SU-DHL-6 (cell line): ENCODE measurements at regions not wholly inside any gene's neighbourhood (a gene's known extent, or its start where the extent isn't known, plus 50 kb on each side); places are given as distances from the start of the nearest gene placed in this dataset.

Experiments used
- H2AFZ ChIP-seq: fragments of 200-600 bp; sonication (generic); 2 replicates; pipeline ENCODE4 v1.6.1; 2014; ENCODE audit warnings: low read depth, mild to moderate bottlenecking, moderate library complexity, mixed read lengths, antibody characterized with exemption, low read length; ENCODE audit not compliant: severe bottlenecking
- H3F3A ChIP-seq: fragments of 200-600 bp; shearing (Covaris generic); 2 replicates; pipeline ENCODE4 v1.6.0; 2016; ENCODE audit warnings: antibody characterized with exemption, mild to moderate bottlenecking; ENCODE audit not compliant: insufficient read depth
- H3K27ac ChIP-seq: fragments of 200-600 bp; sonication (generic); 2 replicates; pipeline ENCODE4 v1.5.1; 2016; ENCODE audit warnings: low read depth, mild to moderate bottlenecking, low read length, moderate library complexity, mixed read lengths
- H3K27me3 ChIP-seq: fragments of 200-600 bp; sonication (generic), shearing (Covaris generic); 2 replicates; pipeline ENCODE4 v1.6.0; 2014; ENCODE audit warnings: mild to moderate bottlenecking, low read length
- H3K36me3 ChIP-seq: fragments of 200-600 bp; sonication (generic); 2 replicates; pipeline ENCODE4 v1.6.1; 2014; ENCODE audit warnings: mild to moderate bottlenecking, low read length, mixed read lengths
- H3K4me2 ChIP-seq: fragments of 300-600, 200-600 bp; shearing (Covaris generic), sonication (generic); 2 replicates; pipeline ENCODE4 v1.6.0; 2014; ENCODE audit warnings: low read length, low read depth, mild to moderate bottlenecking; ENCODE audit not compliant: poor library complexity, severe bottlenecking
- H3K4me3 ChIP-seq: fragments of 200-600 bp; sonication (generic); 2 replicates; pipeline ENCODE4 v1.5.1; 2014; ENCODE audit warnings: antibody characterized with exemption, low read length, mild to moderate bottlenecking, mixed read lengths; ENCODE audit not compliant: insufficient read depth, poor library complexity, severe bottlenecking
- H3K79me2 ChIP-seq: fragments of 200-600 bp; sonication (generic); 2 replicates; pipeline ENCODE4 v1.6.1; 2014; ENCODE audit warnings: mild to moderate bottlenecking, low read length, moderate library complexity; ENCODE audit not compliant: insufficient read depth
- H3K9ac ChIP-seq: fragments of 200-600 bp; sonication (generic); 2 replicates; pipeline ENCODE4 v1.7.0; 2014; ENCODE audit warnings: mild to moderate bottlenecking, low read length
- H3K9me2 ChIP-seq: fragments of 200-600 bp; sonication (generic); replicated peaks from 2 replicates; pipeline ENCODE4 v1.6.1; 2014; ENCODE audit warnings: low read length; ENCODE audit not compliant: insufficient read depth
- H3K9me3 ChIP-seq: fragments of 200-600 bp; sonication (generic); 2 replicates; pipeline ENCODE4 v1.6.1; 2014; ENCODE audit warnings: low read length, mixed read lengths; ENCODE audit not compliant: insufficient read depth
- H4K20me1 ChIP-seq: fragments of 200-600 bp; sonication (generic); 2 replicates; pipeline ENCODE4 v1.6.1; 2014; ENCODE audit warnings: low read depth, mild to moderate bottlenecking, antibody characterized with exemption, low read length, moderate library complexity, mixed read lengths
- CTCF ChIP-seq: fragments of 200-600 bp; sonication (generic); IDR thresholded peaks from one replicate; pipeline ENCODE4 v1.5.1; 2017; ENCODE audit warnings: antibody characterized with exemption, mild to moderate bottlenecking, low read length, moderate library complexity; ENCODE audit not compliant: insufficient read depth, poor library complexity, severe bottlenecking
- EZH2phosphoT487 ChIP-seq: fragments of 200-600 bp; sonication (generic), shearing (Covaris generic); conservative IDR thresholded peaks from 2 replicates; pipeline ENCODE4 v1.6.1; 2018; ENCODE audit warnings: mild to moderate bottlenecking, antibody characterized with exemption, low read length, moderate library complexity, mixed read lengths

DNA sequence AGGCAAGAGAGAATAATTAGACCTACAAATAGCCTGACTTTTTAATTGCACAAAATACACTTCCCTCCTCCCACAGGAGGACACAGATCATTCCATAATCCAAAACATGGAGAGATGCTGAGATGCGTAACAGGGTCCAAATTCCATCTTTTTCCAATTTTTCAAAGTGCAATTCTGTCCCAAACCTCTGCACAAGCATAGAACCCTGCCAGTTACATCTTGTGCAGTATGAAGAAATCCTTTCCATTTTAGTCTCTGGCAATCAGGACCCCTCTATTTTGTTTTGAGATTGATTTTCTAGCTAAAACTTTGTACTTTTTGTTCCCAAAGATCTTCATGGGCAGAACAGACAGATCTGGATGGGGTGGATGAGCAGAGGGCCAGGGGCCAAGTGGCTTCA is 209.2 kb downstream of the B3GLCT start:
- no peaks in the 10 kb centered on the region for H4K20me1 ChIP-seq
- no peak overlapping the region for H3K9ac ChIP-seq
- no peak overlapping the region for H3K27ac ChIP-seq
- no peaks in the 10 kb centered on the region for H3K9me2 ChIP-seq
- H3F3A ChIP-seq: no peaks in the 10 kb centered on the region
- no peaks in the 10 kb centered on the region for H3K36me3 ChIP-seq
- no peaks in the 10 kb centered on the region for H3K27me3 ChIP-seq
- no peak overlapping the region for H3K4me3 ChIP-seq
- H3K79me2 ChIP-seq: no peaks in the 10 kb centered on the region
- no peak overlapping the region for H2AFZ ChIP-seq
- no peaks in the 10 kb centered on the region for H3K9me3 ChIP-seq
- TF ChIP-seq CTCF: no peak
- no peak for TF ChIP-seq EZH2phosphoT487
- no peak overlapping the region for H3K4me2 ChIP-seq

DNA sequence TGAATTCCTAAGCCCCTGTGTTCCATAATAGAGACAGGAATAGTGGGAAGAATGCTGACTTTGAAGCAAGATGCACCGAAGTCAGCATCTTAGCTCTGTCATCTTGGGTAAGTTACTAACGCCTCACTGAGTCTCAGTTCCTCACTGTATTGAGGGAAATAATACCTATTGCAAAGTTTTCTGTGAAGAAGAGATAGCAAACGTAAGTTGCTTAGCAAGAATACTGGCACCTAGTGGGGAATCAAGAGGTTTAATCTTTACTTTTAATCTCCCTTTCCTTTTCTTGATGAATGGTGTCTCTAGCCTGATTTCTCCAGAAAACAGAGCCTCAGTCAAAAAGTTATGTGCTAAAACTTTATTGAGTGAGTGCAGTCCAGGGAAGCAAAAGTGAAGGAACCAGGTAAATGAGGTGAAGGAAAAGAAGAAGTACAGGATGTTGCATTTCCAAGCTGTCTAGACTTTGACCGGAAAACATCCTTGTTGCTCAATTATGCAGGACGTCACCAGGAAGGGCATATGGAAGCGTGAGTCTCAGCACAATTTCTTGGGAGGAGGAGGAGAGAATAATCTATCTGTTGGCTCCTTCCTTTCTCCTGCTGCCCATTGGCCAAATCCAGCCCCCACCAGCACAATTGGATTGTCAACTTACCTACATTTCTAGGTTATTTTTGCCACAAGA is 210.0 kb downstream of the B3GLCT start:
- Histone ChIP-seq H3K36me3 (no peaks in the 10 kb centered on the region), H3K27me3 (no peaks in the 10 kb centered on the region), H3K9ac (no peak overlapping the region), H3K79me2 (no peaks in the 10 kb centered on the region), H3K27ac (no peak overlapping the region), H4K20me1 (no peaks in the 10 kb centered on the region), H3K9me2 (no peaks in the 10 kb centered on the region), H3K9me3 (no peaks in the 10 kb centered on the region), H2AFZ (peak overlapping the region; percentile 75), H3F3A (no peaks in the 10 kb centered on the region), H3K4me2 (peak overlapping the region; percentile 11), H3K4me3 (no peak overlapping the region)
- no peak for TF ChIP-seq EZH2phosphoT487
- peak; percentile 52 for TF ChIP-seq CTCF

- H3K9me3 ChIP-seq: no peaks in the 10 kb centered on the region
- H3K4me3 ChIP-seq: no peak overlapping the region
- no peaks in the 10 kb centered on the region for H3K9me2 ChIP-seq
- H4K20me1 ChIP-seq: no peaks in the 10 kb centered on the region
- no peak overlapping the region for H3K4me2 ChIP-seq
- H2AFZ ChIP-seq: no peak overlapping the region
- TF ChIP-seq EZH2phosphoT487: no peak
- no peak overlapping the region for H3K9ac ChIP-seq
- H3F3A ChIP-seq: no peaks in the 10 kb centered on the region
- H3K36me3 ChIP-seq: no peaks in the 10 kb centered on the region
- no peaks in the 10 kb centered on the region for H3K79me2 ChIP-seq
- H3K27me3 ChIP-seq: no peaks in the 10 kb centered on the region
- no peak overlapping the region for H3K27ac ChIP-seq
Measured at GRCh38 chr13:31413516-31413915, 213.7 kb downstream of the B3GLCT start.

DNA sequence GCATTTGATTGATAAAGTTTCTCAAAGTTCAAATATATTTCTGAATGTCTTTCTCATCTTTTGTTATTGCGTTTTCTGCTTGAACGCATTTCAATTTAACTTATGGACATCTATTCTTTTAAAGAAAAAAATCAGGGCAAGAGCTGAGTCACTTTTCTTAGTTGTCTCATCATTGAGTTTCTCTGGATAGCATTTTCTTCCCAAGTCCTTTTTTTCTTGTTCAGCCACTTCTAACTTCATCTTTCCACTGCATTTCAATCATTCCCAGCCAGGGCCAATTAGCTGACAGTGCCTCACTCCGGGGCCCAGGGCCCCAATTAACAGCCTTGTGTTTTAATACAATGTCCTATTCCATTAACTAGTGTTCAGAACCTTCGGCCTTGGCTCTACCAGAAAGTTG is 216.3 kb downstream of the B3GLCT start:
- H3F3A ChIP-seq: no peaks in the 10 kb centered on the region
- H3K9ac ChIP-seq: no peak overlapping the region
- H4K20me1 ChIP-seq: no peaks in the 10 kb centered on the region
- no peaks in the 10 kb centered on the region for H3K79me2 ChIP-seq
- TF ChIP-seq CTCF: no peak
- no peaks in the 10 kb centered on the region for H3K9me3 ChIP-seq
- no peaks in the 10 kb centered on the region for H3K9me2 ChIP-seq
- H2AFZ ChIP-seq: no peak overlapping the region
- H3K27ac ChIP-seq: no peak overlapping the region
- no peaks in the 10 kb centered on the region for H3K36me3 ChIP-seq
- no peaks in the 10 kb centered on the region for H3K27me3 ChIP-seq
- H3K4me3 ChIP-seq: no peak overlapping the region
- H3K4me2 ChIP-seq: no peak overlapping the region
